ENCODE measurements at regions not wholly inside any gene's neighbourhood (a gene's known extent, or its start where the extent isn't known, plus 50 kb on each side); places are given as distances from the start of the nearest gene placed in this dataset.
"Not testable (repeated sequence)": the region's sequence is repeated elsewhere in the genome, so short reads cannot be mapped to it uniquely, and the experiment has no call there.

GRCh38 chr14:48027115-48027514, 351.7 kb upstream of the MDGA2 start:
- no peak for DNase-seq (ENCODE audit: low read depth)

GRCh38 chr14:48023881-48024280, 348.5 kb upstream of the MDGA2 start:
- DNase-seq (ENCODE audit: low read depth), result no peak

GRCh38 chr14:48011484-48011883, 336.1 kb upstream of the MDGA2 start:
- DNase-seq (ENCODE audit: low read depth), result not testable (repeated sequence)

GRCh38 chr14:48008646-48009045, 333.2 kb upstream of the MDGA2 start:
- no peak for DNase-seq (ENCODE audit: low read depth)

- DNase-seq (ENCODE audit: low read depth), result no peak
Measured at GRCh38 chr14:48005986-48006385, 330.6 kb upstream of the MDGA2 start.

- DNase-seq (ENCODE audit: low read depth), result no peak
Measured at GRCh38 chr14:47993883-47994282, 318.5 kb upstream of the MDGA2 start.

GRCh38 chr14:47988175-47988574, 312.8 kb upstream of the MDGA2 start:
- no peak for DNase-seq (ENCODE audit: low read depth)

- no peak for DNase-seq (ENCODE audit: low read depth)
Measured at GRCh38 chr14:47978871-47979270, 303.5 kb upstream of the MDGA2 start.

- no peak for DNase-seq (ENCODE audit: low read depth)
Measured at GRCh38 chr14:47976139-47976538, 300.7 kb upstream of the MDGA2 start.

GRCh38 chr14:47966076-47966810, 290.8 kb upstream of the MDGA2 start:
- DNase-seq (ENCODE audit: low read depth), result no peak

GRCh38 chr14:47961634-47962033, 286.2 kb upstream of the MDGA2 start:
- no peak for DNase-seq (ENCODE audit: low read depth)

- DNase-seq (ENCODE audit: low read depth), result no peak
Measured at GRCh38 chr14:47959740-47960139, 284.3 kb upstream of the MDGA2 start.

- DNase-seq (ENCODE audit: low read depth), result no peak
Measured at GRCh38 chr14:47949006-47949405, 273.6 kb upstream of the MDGA2 start.

GRCh38 chr14:47935332-47935731, 259.9 kb upstream of the MDGA2 start:
- DNase-seq (ENCODE audit: low read depth), result no peak

- no peak for DNase-seq (ENCODE audit: low read depth)
Measured at GRCh38 chr14:47929334-47929733, 253.9 kb upstream of the MDGA2 start.

- no peak for DNase-seq (ENCODE audit: low read depth)
Measured at GRCh38 chr14:47921133-47921532, 245.7 kb upstream of the MDGA2 start.

GRCh38 chr14:47919997-47920396, 244.6 kb upstream of the MDGA2 start:
- DNase-seq (ENCODE audit: low read depth), result no peak

GRCh38 chr14:47919334-47919846, 244.0 kb upstream of the MDGA2 start:
- DNase-seq (ENCODE audit: low read depth), result no peak

- no peak for DNase-seq (ENCODE audit: low read depth)
Measured at GRCh38 chr14:47917344-47917954, 242.0 kb upstream of the MDGA2 start.

- not testable (repeated sequence) for DNase-seq (ENCODE audit: low read depth)
Measured at GRCh38 chr14:47901141-47901540, 225.7 kb upstream of the MDGA2 start.

GRCh38 chr14:47899685-47900084, 224.3 kb upstream of the MDGA2 start:
- DNase-seq (ENCODE audit: low read depth), result no peak

- DNase-seq (ENCODE audit: low read depth), result no peak
Measured at GRCh38 chr14:47874350-47874749, 198.9 kb upstream of the MDGA2 start.

- no peak for DNase-seq (ENCODE audit: low read depth)
Measured at GRCh38 chr14:47872588-47872987, 197.2 kb upstream of the MDGA2 start.

- no peak for DNase-seq (ENCODE audit: low read depth)
Measured at GRCh38 chr14:47863441-47863840, 188.0 kb upstream of the MDGA2 start.
